GM13976 (cell line): ENCODE measurements at regions not wholly inside any gene's neighbourhood (a gene's known extent, or its start where the extent isn't known, plus 50 kb on each side); places are given as distances from the start of the nearest gene placed in this dataset.

ENCODE experiments used
- DNase-seq: peaks from one replicate; pipeline ENCODE4 v3.0.0; 2012; ENCODE audit warnings: low spot score
- CTCF ChIP-seq: IDR thresholded peaks from 2 replicates; pipeline ENCODE4 v1.5.1; 2012; ENCODE audit warnings: borderline replicate concordance, mild to moderate bottlenecking; ENCODE audit not compliant: insufficient read depth; ENCODE audit errors: extremely low read depth, missing control alignments, control extremely low read depth
- in situ Hi-C: fragments of 300-500 bp; cut with MboI; formaldehyde crosslinking; loops from one replicate; pipeline ENCODE4 v1.12.0; 2022; ENCODE audit warnings: low sequenced_read_pairs, mixed read lengths, inconsistent platforms; ENCODE audit not compliant: unreplicated experiment

- no peak for DNase-seq
- no peak for TF ChIP-seq CTCF
- in situ Hi-C loops = no loop called here
Observed at GRCh38 chr3:177437513-177438337, 240.4 kb upstream of the TBL1XR1 start.

- in situ Hi-C loops = no loop called here
- no peak for DNase-seq
- TF ChIP-seq CTCF = no peak
Observed at GRCh38 chr3:177438596-177439220, 241.4 kb upstream of the TBL1XR1 start.

GRCh38 chr3:177439694-177440269 lies 242.5 kb upstream of the TBL1XR1 start:
- in situ Hi-C loops = no loop called here
- DNase-seq = no peak

GRCh38 chr3:177440456-177441104 lies 243.3 kb upstream of the TBL1XR1 start:
- in situ Hi-C loops = no loop called here
- DNase-seq = no peak
- TF ChIP-seq CTCF = no peak

More at GRCh38 chr3:177439694-177440269, 242.5 kb upstream of the TBL1XR1 start:
- peak; percentile 1 for TF ChIP-seq CTCF

GRCh38 chr3:177441276-177441812 lies 244.1 kb upstream of the TBL1XR1 start:
- in situ Hi-C loops = no loop called here
- no peak for DNase-seq

More at GRCh38 chr3:177441276-177441812, 244.1 kb upstream of the TBL1XR1 start:
- TF ChIP-seq CTCF = no peak
